Inflammatory macrophage treated with lipopolysaccharide for 1 hour (primary cell): ENCODE measurements at regions not wholly inside any gene's neighbourhood (a gene's known extent, or its start where the extent isn't known, plus 50 kb on each side); places are given as distances from the start of the nearest gene placed in this dataset.
"Not testable (repeated sequence)": the region's sequence is repeated elsewhere in the genome, so short reads cannot be mapped to it uniquely, and the experiment has no call there.

ENCODE experiments used
- DNase-seq, 2 donors: peaks; one replicate each; pipeline ENCODE4 v3.0.0-alpha.2; 2020 to 2022

GRCh38 chr4:86413426-86413825 is 53.6 kb upstream of the MAPK10 start:
- not testable (repeated sequence) for DNase-seq

GRCh38 chr4:86414686-86415085 is 54.8 kb upstream of the MAPK10 start:
- DNase-seq, result no peak

GRCh38 chr4:86416081-86416480 is 56.2 kb upstream of the MAPK10 start:
- DNase-seq, result no peak

GRCh38 chr4:86421461-86421860 is 61.6 kb upstream of the MAPK10 start:
- no peak for DNase-seq

GRCh38 chr4:86431543-86432116 is 71.8 kb upstream of the MAPK10 start:
- DNase-seq, result no peak

- no peak for DNase-seq
These were observed 72.8 kb upstream of the MAPK10 start for GRCh38 chr4:86432559-86433134.

GRCh38 chr4:86439293-86439692 is 79.4 kb upstream of the MAPK10 start:
- no peak for DNase-seq

- no peak for DNase-seq
These were observed 81.5 kb upstream of the MAPK10 start for GRCh38 chr4:86441175-86441936.

- peak; percentile 1 to 16 for DNase-seq
These were observed 83.0 kb upstream of the MAPK10 start for GRCh38 chr4:86442881-86443280.

GRCh38 chr4:86443495-86443894 is 83.6 kb upstream of the MAPK10 start:
- no peak for DNase-seq

GRCh38 chr4:86446996-86447395 is 87.1 kb upstream of the MAPK10 start:
- no peak for DNase-seq

- no peak for DNase-seq
These were observed 89.0 kb upstream of the MAPK10 start for GRCh38 chr4:86448871-86449270.

- DNase-seq, result no peak
These were observed 90.1 kb upstream of the MAPK10 start for GRCh38 chr4:86449746-86450588.

GRCh38 chr4:86450861-86451260 is 91.0 kb upstream of the MAPK10 start:
- no peak for DNase-seq

- DNase-seq, result no peak
These were observed 91.9 kb upstream of the MAPK10 start for GRCh38 chr4:86451560-86452330.

GRCh38 chr4:86452422-86452891 is 92.6 kb upstream of the MAPK10 start:
- no peak for DNase-seq

- no peak for DNase-seq
These were observed 93.2 kb upstream of the MAPK10 start for GRCh38 chr4:86452924-86453531.

GRCh38 chr4:86453611-86454072 is 93.8 kb upstream of the MAPK10 start:
- DNase-seq, result not testable (repeated sequence)

GRCh38 chr4:86461849-86462248 is 102.0 kb upstream of the MAPK10 start:
- no peak for DNase-seq

- DNase-seq, result no peak
These were observed 112.6 kb upstream of the MAPK10 start for GRCh38 chr4:86472377-86473019.

GRCh38 chr4:86478151-86478550 is 116.0 kb upstream of the PTPN13 start:
- DNase-seq, result not testable (repeated sequence)
